ENCODE measurements at regions not wholly inside any gene's neighbourhood (a gene's known extent, or its start where the extent isn't known, plus 50 kb on each side); places are given as distances from the start of the nearest gene placed in this dataset.

GRCh38 chr21:15247613-15248012, 182.8 kb upstream of the NRIP1 start:
- intact Hi-C loops (cut with micrococcal nuclease), result no loop called here
- no peaks in the 10 kb centered on the region for H3K36me3 ChIP-seq
- no peaks in the 10 kb centered on the region for H3K4me1 ChIP-seq
- no peak overlapping the region for H3K27ac ChIP-seq (replicated peaks)
- no peaks in the 10 kb centered on the region for H3K27me3 ChIP-seq (ENCODE audit: low read depth)
- no peaks in the 10 kb centered on the region for H3K9me3 ChIP-seq (replicated peaks)
- TF ChIP-seq CTCF (IDR thresholded peaks at IDR 0.05; ENCODE audit: borderline replicate concordance), result no peak
- no peak overlapping the region for H3K4me3 ChIP-seq
- DNase-seq, result no peak

GRCh38 chr21:15249285-15249993, 184.6 kb upstream of the NRIP1 start:
- no peaks in the 10 kb centered on the region for H3K9me3 ChIP-seq (replicated peaks)
- no peak overlapping the region for H3K4me3 ChIP-seq
- H3K4me1 ChIP-seq, result no peaks in the 10 kb centered on the region
- intact Hi-C loops (cut with micrococcal nuclease), result no loop called here
- TF ChIP-seq CTCF (IDR thresholded peaks at IDR 0.05; ENCODE audit: borderline replicate concordance), result no peak
- H3K27me3 ChIP-seq (ENCODE audit: low read depth), result no peaks in the 10 kb centered on the region
- H3K36me3 ChIP-seq, result no peaks in the 10 kb centered on the region
- no peak overlapping the region for H3K27ac ChIP-seq (replicated peaks)
- DNase-seq, result no peak

- DNase-seq, result no peak
- Histone ChIP-seq H3K4me3 (no peak overlapping the region), H3K36me3 (no peaks in the 10 kb centered on the region), H3K9me3 (replicated peaks) (no peaks in the 10 kb centered on the region), H3K27ac (replicated peaks) (no peak overlapping the region), H3K27me3 (ENCODE audit: low read depth) (no peaks in the 10 kb centered on the region), H3K4me1 (no peaks in the 10 kb centered on the region)
- TF ChIP-seq CTCF (IDR thresholded peaks at IDR 0.05; ENCODE audit: borderline replicate concordance), result no peak
- intact Hi-C loops (cut with micrococcal nuclease), result no loop called here
Observed at GRCh38 chr21:15250384-15250783, 185.6 kb upstream of the NRIP1 start.

GRCh38 chr21:15252431-15252830, 187.6 kb upstream of the NRIP1 start:
- intact Hi-C loops (cut with micrococcal nuclease), result no loop called here
- H3K36me3 ChIP-seq, result no peaks in the 10 kb centered on the region
- no peak overlapping the region for H3K4me3 ChIP-seq
- H3K4me1 ChIP-seq, result no peaks in the 10 kb centered on the region
- no peak for DNase-seq
- TF ChIP-seq CTCF (IDR thresholded peaks at IDR 0.05; ENCODE audit: borderline replicate concordance), result no peak
- H3K27me3 ChIP-seq (ENCODE audit: low read depth), result no peaks in the 10 kb centered on the region
- H3K27ac ChIP-seq (replicated peaks), result no peak overlapping the region
- no peaks in the 10 kb centered on the region for H3K9me3 ChIP-seq (replicated peaks)

- no peak overlapping the region for H3K27ac ChIP-seq (replicated peaks)
- H3K4me1 ChIP-seq, result no peaks in the 10 kb centered on the region
- H3K27me3 ChIP-seq (ENCODE audit: low read depth), result no peaks in the 10 kb centered on the region
- no peaks in the 10 kb centered on the region for H3K36me3 ChIP-seq
- no peak overlapping the region for H3K4me3 ChIP-seq
- DNase-seq, result no peak
- TF ChIP-seq CTCF (IDR thresholded peaks at IDR 0.05; ENCODE audit: borderline replicate concordance), result no peak
- no peaks in the 10 kb centered on the region for H3K9me3 ChIP-seq (replicated peaks)
- intact Hi-C loops (cut with micrococcal nuclease), result no loop called here
Observed at GRCh38 chr21:15254111-15254510, 189.3 kb upstream of the NRIP1 start.

Data from left ventricle myocardium inferior (tissue), 1 donor.